ENCODE measurements at regions not wholly inside any gene's neighbourhood (a gene's known extent, or its start where the extent isn't known, plus 50 kb on each side); places are given as distances from the start of the nearest gene placed in this dataset.

GRCh38 chrX:109880629-109881028 lies 122.3 kb upstream of the TMEM164 start:
- TF ChIP-seq, protein P1, sequence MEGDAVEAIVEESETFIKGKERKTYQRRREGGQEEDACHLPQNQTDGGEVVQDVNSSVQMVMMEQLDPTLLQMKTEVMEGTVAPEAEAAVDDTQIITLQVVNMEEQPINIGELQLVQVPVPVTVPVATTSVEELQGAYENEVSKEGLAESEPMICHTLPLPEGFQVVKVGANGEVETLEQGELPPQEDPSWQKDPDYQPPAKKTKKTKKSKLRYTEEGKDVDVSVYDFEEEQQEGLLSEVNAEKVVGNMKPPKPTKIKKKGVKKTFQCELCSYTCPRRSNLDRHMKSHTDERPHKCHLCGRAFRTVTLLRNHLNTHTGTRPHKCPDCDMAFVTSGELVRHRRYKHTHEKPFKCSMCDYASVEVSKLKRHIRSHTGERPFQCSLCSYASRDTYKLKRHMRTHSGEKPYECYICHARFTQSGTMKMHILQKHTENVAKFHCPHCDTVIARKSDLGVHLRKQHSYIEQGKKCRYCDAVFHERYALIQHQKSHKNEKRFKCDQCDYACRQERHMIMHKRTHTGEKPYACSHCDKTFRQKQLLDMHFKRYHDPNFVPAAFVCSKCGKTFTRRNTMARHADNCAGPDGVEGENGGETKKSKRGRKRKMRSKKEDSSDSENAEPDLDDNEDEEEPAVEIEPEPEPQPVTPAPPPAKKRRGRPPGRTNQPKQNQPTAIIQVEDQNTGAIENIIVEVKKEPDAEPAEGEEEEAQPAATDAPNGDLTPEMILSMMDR (IDR thresholded peaks at IDR 0.05), result no peak
- no peak for TF ChIP-seq EP300 (IDR thresholded peaks at IDR 0.05)
- no peak for TF ChIP-seq POLR2A (IDR thresholded peaks at IDR 0.05)

All from ovary (tissue), 3 donors.